GM12873 (cell line): ENCODE measurements at regions not wholly inside any gene's neighbourhood (a gene's known extent, or its start where the extent isn't known, plus 50 kb on each side); places are given as distances from the start of the nearest gene placed in this dataset.

Experiments
- CTCF ChIP-seq: IDR thresholded peaks from 2 replicates; pipeline ENCODE4 v1.5.1; 2012; ENCODE audit warnings: low read depth, mild to moderate bottlenecking, moderate library complexity, low read length, control low read depth; ENCODE audit not compliant: insufficient read depth; ENCODE audit errors: missing control alignments

- TF ChIP-seq CTCF, result no peak
Measured at GRCh38 chr14:34368971-34369647, 92.9 kb downstream of the SPTSSA start.

- TF ChIP-seq CTCF, result no peak
Measured at GRCh38 chr14:34368115-34368970, 93.7 kb downstream of the SPTSSA start.

GRCh38 chr14:34365309-34365915 lies 96.6 kb downstream of the SPTSSA start:
- peak; percentile 9 for TF ChIP-seq CTCF

- no peak for TF ChIP-seq CTCF
Measured at GRCh38 chr14:34364201-34364600, 97.8 kb downstream of the SPTSSA start.

- TF ChIP-seq CTCF, result no peak
Measured at GRCh38 chr14:34363733-34364134, 98.3 kb downstream of the SPTSSA start.

- TF ChIP-seq CTCF, result no peak
Measured at GRCh38 chr14:34362641-34363251, 99.3 kb downstream of the SPTSSA start.
